ENCODE measurements at regions not wholly inside any gene's neighbourhood (a gene's known extent, or its start where the extent isn't known, plus 50 kb on each side); places are given as distances from the start of the nearest gene placed in this dataset.

GRCh38 chr12:105876396-105876927, 262.3 kb downstream of the NUAK1 start:
- no peak for TF ChIP-seq GATA3 (IDR thresholded peaks at IDR 0.05; ENCODE audit: low read depth, low read length)
- no peak for TF ChIP-seq GATA2 (IDR thresholded peaks at IDR 0.05; ENCODE audit: low read depth, low read length)

Measured in SH-SY5Y (cell line).